Stimulated activated naive CD4-positive, alpha-beta T cell (primary cell): ENCODE measurements at regions not wholly inside any gene's neighbourhood (a gene's known extent, or its start where the extent isn't known, plus 50 kb on each side); places are given as distances from the start of the nearest gene placed in this dataset.

Experiments
- DNase-seq, 6 experiments: peaks; one replicate each; lab custom pipeline; 2025; lab: John Stamatoyannopoulos, UW

DNA sequence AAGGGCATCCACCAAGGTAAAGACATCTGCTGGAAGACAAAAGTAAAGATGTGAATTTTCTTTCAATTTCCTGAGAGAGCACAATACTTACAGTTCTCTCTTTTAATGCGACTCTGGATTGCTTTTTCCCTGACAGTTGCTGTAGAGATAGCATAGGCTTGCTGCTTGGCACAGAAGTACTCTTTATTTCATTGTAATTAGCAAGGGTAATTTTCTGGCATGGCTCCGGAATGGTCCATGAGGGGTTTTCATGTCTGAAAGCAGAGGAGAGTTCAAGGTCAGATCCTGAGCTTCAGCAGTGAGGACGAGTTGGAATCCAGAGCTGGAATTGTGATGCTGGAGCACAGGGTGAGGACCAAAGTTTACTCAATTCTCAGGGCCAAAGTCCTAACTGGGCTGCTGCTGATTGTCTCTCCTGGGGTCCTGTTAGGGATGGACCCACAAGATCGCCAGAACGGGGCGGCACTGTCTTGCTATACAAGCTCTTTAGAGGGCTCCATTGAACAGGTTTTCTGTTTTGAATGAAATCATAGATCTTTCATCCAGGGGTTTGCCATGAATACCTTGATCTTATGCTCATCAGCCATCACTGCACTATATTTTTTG lies 190.0 kb upstream of the MKI67 start:
- DNase-seq: no peak

DNA sequence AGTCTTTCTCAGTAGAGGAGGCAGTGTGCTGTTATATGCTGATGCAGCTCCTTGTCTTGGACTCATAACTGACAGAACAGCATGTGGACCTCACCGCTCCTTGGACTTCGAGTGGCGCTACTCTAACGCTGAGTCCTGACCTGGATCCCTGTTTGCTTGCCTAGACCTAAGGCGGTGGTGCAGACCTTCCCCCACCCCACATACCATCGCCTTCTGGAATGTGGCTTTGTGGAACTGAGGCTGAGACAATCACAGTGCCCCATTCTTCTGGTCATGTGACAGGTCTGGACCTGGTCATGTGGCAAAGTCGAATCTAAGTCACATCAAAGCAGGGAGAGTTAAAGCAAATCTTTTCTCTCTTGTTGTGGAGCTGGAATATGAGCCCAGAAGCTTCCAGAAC lies 190.7 kb upstream of the MKI67 start:
- DNase-seq: no peak

GRCh38 chr10:128318366-128318765 lies 192.1 kb upstream of the MKI67 start:
- no peak for DNase-seq

- DNase-seq: no peak
These were observed 192.7 kb upstream of the MKI67 start for GRCh38 chr10:128318913-128319312.

GRCh38 chr10:128322106-128322505 lies 195.9 kb upstream of the MKI67 start:
- DNase-seq: no peak

- DNase-seq: no peak
These were observed 196.7 kb upstream of the MKI67 start for GRCh38 chr10:128322950-128323349.

DNA sequence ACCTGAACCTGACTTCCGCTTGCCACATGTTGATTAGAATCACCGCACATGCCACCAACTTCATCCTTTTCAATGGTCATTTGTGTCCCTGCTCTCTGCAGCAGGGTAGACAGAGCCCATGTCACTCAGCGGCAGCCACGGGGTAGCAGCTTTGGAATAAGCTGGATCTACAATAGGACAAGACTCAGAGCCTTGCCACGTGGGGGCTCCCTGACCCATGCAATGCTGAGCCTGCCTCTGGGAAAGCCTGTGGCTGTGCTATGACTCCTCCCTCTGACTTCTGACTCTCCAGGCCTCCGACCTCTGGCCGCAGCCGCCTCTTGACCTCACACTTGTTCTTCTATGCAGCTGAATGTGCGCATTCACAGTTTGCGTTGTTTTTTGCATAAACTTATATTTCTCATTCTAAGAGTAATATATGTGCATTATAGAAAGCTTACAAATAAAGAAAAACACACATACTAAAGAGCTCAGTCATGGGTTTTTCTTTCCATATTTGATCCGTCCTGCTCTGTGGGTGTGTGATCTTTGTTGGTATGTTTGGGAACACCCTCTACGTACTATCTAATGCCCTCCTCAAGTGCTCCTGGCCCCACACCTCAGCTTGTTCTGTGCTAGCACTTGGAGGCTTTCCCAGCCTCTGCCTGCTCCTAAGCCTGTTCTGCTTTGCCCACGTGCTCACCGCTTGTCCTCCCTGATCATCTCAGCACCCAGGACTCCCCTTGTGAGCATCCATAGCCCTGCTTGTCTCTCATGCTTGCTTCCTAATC lies 198.0 kb upstream of the MKI67 start:
- DNase-seq: no peak

DNA sequence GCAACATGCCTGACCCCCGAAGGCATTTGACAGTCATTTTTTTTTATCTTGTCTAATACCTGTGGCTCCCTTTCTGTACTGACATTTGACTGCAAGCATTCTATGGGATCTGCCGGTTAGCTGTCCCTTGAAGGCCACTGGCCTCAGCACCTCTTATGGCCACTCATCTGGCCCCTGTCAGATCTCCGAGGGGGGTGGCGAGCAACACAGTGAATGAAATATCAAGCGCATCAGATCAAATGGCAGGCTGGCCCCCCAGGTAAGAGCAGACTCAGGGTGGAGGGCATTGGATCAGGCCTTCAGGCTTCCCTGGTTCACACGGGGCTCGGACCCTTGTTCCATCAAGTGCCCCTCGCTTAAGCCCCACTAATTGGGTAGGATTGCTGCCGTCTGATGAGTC lies 199.6 kb upstream of the MKI67 start:
- no peak for DNase-seq

DNA sequence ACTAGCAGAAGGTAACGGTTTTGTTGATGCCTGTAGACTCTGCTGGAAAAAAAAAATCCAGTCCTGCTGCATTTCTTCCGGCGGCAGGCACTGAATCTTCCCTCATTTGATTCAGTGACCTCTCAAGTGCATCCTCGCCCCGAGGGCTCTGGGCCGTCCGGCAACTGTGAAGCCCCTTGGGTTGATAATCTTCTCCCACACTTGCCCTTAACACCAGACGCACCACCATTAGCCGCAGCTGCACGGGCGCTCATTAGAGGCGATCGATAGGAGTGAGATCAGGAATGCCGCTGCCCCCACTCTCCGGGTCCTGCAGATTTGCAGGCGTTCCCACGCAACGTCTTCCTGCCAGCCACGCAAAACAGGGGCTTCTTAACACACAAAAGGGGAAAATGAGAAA lies 200.0 kb upstream of the MKI67 start:
- DNase-seq: no peak

DNA sequence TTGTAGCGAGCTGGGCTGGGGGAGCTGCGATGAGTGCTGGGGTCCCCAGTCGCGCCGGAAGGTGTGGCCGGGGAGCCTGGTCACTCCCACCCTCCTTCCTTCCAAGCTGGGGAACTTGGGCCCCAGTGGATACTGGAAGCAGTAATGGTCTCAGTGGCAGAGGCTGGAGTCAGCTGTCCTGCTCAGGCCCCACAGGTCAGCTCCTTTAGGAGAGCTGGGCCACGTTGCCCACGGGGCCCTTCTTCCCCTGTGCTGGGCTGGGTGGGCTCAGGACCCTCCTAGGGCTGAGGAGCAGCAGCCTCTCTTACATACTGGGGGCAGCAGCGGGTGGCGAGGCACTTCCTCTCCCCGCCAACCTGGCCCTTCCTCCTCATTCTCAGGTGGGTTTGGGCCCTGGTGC lies 200.6 kb upstream of the MKI67 start:
- DNase-seq: no peak

DNA sequence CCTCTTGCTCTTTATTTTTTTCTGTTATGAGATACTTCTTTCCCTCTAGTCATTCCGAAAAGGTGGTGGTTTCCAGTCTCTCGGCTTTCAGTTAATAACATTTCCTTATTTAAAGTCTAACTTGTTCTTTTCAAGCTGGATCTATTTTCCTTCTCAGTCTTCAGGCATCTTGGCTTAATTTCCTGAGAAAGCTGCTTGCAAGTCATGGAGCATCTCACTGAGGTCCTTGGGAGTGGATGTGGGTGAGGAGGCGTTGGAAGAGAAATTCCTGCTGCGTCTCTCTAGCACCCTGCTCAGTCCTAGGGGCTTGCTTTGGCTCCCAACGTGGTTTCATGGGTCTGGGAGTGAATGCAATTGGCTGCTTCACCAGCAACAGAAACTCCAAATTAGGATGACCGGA lies 210.2 kb upstream of the MKI67 start:
- DNase-seq: no peak

GRCh38 chr10:128337860-128338378 lies 211.7 kb upstream of the MKI67 start:
- no peak for DNase-seq

GRCh38 chr10:128338951-128339350 lies 212.7 kb upstream of the MKI67 start:
- no peak for DNase-seq

DNA sequence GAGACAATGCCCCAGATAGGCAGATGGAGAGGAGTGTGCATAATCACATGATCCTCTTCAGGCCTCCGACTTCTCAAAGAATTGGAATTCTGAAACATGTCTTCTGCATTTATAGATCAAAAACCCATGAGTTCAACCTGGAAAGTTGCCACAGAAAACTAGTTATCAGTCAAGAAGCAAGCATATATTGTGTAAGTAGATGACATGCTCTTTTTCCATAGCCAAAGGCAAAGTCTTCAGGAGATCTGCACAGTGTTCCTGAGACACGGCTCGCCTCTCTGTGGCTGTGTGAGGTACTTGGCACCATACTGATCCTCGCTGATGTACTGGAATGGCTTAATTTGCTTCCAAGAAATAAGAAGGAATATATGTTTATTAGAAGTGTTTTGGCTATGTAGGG lies 213.5 kb upstream of the MKI67 start:
- no peak for DNase-seq

DNA sequence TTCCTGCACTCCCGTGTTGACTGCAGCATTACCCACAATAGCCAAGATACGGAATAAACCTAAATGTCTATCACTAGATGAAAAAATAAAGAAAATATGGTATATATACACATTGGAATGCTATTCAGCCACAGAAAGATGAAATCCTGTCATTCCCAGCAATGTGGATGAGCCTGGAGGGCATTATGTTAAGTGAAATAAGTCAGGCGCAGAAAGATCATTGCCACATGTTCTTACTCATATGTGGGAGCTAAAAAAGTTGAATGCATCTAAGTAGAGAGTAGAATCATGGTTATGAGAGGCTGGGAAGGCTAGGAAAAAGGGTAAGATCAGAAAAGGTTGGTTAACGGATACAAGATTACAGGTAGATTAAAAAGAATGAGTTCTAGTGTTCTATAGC lies 219.1 kb upstream of the MKI67 start:
- DNase-seq: no peak

GRCh38 chr10:128360783-128361182 lies 234.6 kb upstream of the MKI67 start:
- DNase-seq: no peak

- DNase-seq: no peak
These were observed 235.3 kb upstream of the MKI67 start for GRCh38 chr10:128361487-128361886.

- DNase-seq: no peak
These were observed 236.3 kb upstream of the MKI67 start for GRCh38 chr10:128362514-128362913.

DNA sequence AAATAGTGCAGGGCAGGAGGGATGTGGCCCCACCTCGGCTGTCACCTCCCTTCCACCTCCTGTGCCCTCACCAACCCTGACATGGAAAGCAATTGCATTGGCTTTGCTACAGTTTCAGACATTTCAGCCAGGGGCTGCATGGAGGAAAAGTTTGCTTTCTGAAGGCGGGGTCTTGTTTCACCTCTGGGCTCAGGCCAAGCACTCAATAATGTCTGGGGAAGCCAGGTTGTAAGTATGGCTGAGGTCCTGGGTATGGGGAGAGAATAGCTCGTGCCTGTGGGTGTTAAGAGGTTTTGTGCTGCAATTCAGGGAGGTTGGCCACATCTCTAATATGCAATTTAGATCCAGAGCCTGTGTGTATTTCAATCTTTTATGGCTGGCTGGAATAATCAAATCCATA lies 238.4 kb upstream of the MKI67 start:
- DNase-seq: no peak

GRCh38 chr10:128365156-128365725 lies 239.0 kb upstream of the MKI67 start:
- DNase-seq: no peak

DNA sequence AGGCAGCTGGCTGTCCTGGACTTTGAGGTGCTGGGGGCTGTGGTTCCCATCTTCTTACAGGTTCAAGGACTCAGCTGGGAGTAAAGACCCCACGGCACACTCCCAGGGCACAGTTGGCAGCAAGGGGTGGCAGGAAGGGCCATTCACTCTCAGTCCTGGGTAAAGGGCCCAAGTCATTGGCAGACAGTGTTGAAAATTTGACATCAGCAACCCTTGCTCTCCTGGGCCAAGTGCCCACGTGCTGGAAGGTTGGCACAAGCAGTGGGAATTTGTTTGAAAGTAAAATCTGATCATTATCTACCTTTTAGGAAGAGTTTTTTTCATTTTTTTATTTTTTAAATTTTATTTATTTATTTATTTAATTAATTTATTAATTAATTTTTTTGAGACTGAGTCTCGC lies 241.6 kb upstream of the MKI67 start:
- no peak for DNase-seq

GRCh38 chr10:128369101-128369650 lies 243.0 kb upstream of the MKI67 start:
- no peak for DNase-seq
